K562 (cell line): ENCODE measurements at regions not wholly inside any gene's neighbourhood (a gene's known extent, or its start where the extent isn't known, plus 50 kb on each side); places are given as distances from the start of the nearest gene placed in this dataset.

Source experiments
- ATAC-seq: fragments of 200-7000 bp; cut with Tn5 transposase; 3 replicates; pipeline ENCODE4 v1.9.1; 2020; ENCODE audit warnings: moderate library complexity
- BruUV-seq: library from RNA; stranded (reverse); fragments of 400-500 nt; replicated peaks from 2 replicates; lab custom pipeline; 2021; lab: Mats Ljungman, UMichigan
- CTCF ChIA-PET: fragments of 300-600 bp; formaldehyde crosslinking; extraction: SDS; loops from one replicate; lab custom pipeline; 2021; ENCODE audit warnings: low intra/inter-chr PET ratio; lab: Yijun Ruan, JAX
- POLR2A ChIA-PET: fragments of 300-600, 350-650 bp; sonication (Branson Sonifier 250); formaldehyde crosslinking; extraction: SDS; loops from one replicate; lab custom pipeline; 2021; ENCODE audit warnings: antibody characterized with exemption, inconsistent platforms; lab: Yijun Ruan, JAX
- DNase-seq, 4 experiments: peaks; one replicate each; pipeline versions ENCODE4 v3.0.0 to v3.0.0-alpha.2; 2011 to 2018; ENCODE audit warnings: low spot score in 3 of 4, mixed read lengths in 3 of 4; ENCODE audit errors: extremely low read depth in 1 of 4
- FAIRE-seq: peaks from 2 replicates; lab custom pipeline; 2011; peaks lifted over from hg19 to GRCh38; lab: Jason Lieb, UNC
- H2AFZ ChIP-seq: 2 replicates; pipeline ENCODE4 v1.6.0; 2011; ENCODE audit warnings: low read depth, low read length, control low read depth, inconsistent platforms
- H3K27ac ChIP-seq: fragments of 200-600 bp; 3 replicates; pipeline ENCODE4 v1.8.0; 2011; ENCODE audit warnings: low read depth, mild to moderate bottlenecking, control low read depth, inconsistent platforms, low read length, moderate library complexity, mixed read lengths; ENCODE audit errors: extremely low read depth
- H3K27me3 ChIP-seq, 2 experiments: fragments of 300-600 bp in 1 of 2; 2 replicates in 1 of 2; 3 replicates in 1 of 2; pipeline versions ENCODE4 v1.6.0 to v1.8.0; 2011; ENCODE audit warnings: inconsistent platforms in 2 of 2, low read length in 2 of 2, mild to moderate bottlenecking in 1 of 2, mixed read lengths in 1 of 2, moderate library complexity in 1 of 2; ENCODE audit not compliant: control insufficient read depth in 2 of 2, insufficient read depth in 2 of 2
- H3K36me3 ChIP-seq: fragments of 300-600 bp; 3 replicates; pipeline ENCODE4 v1.8.0; 2011; ENCODE audit warnings: mild to moderate bottlenecking, low read length, inconsistent platforms; ENCODE audit not compliant: control insufficient read depth, insufficient read depth
- H3K4me1 ChIP-seq, 2 experiments: fragments of 200-600 bp in 1 of 2; replicated peaks in 1 of 2; 2 replicates in 1 of 2; 3 replicates in 1 of 2; pipeline versions ENCODE4 v1.5.1 to v1.8.0; 2011; ENCODE audit warnings: inconsistent platforms in 2 of 2, low read length in 2 of 2, mild to moderate bottlenecking in 1 of 2, mixed read lengths in 1 of 2, moderate library complexity in 1 of 2; ENCODE audit not compliant: control insufficient read depth in 2 of 2, insufficient read depth in 2 of 2
- H3K4me2 ChIP-seq: 2 replicates; pipeline ENCODE4 v1.6.1; 2011; ENCODE audit warnings: low read length, control low read depth, inconsistent platforms, mixed read lengths; ENCODE audit not compliant: insufficient read depth
- H3K4me3 ChIP-seq: fragments of 200-600 bp; sonication (generic), shearing (Covaris generic); 2 replicates; pipeline ENCODE4 v1.5.1; 2016; ENCODE audit warnings: control low read depth, inconsistent platforms
- H3K79me2 ChIP-seq: fragments of 200-600 bp; 3 replicates; pipeline ENCODE4 v1.8.0; 2011; ENCODE audit warnings: low read length, inconsistent platforms; ENCODE audit not compliant: control insufficient read depth, insufficient read depth
- H3K9ac ChIP-seq, 2 experiments: 2 replicates each; pipeline versions ENCODE4 v1.6.0 to v1.6.1; 2011; ENCODE audit warnings: low read depth in 2 of 2, low read length in 2 of 2, control low read depth in 1 of 2, inconsistent platforms in 1 of 2, mild to moderate bottlenecking in 1 of 2, mixed read lengths in 1 of 2; ENCODE audit not compliant: insufficient read depth in 1 of 2
- H3K9me1 ChIP-seq: one replicate; pipeline ENCODE4 v1.6.0; 2011; ENCODE audit warnings: inconsistent platforms, mild to moderate bottlenecking, low read length, moderate library complexity; ENCODE audit not compliant: control insufficient read depth, insufficient read depth
- H3K9me3 ChIP-seq: replicated peaks from 2 replicates; pipeline ENCODE4 v1.5.1; 2011; ENCODE audit warnings: low read depth, low read length, inconsistent platforms; ENCODE audit not compliant: control insufficient read depth, insufficient read depth
- H4K20me1 ChIP-seq: replicated peaks from 2 replicates; pipeline ENCODE4 v1.6.1; 2011; ENCODE audit warnings: low read length, inconsistent platforms, mixed read lengths; ENCODE audit not compliant: control insufficient read depth, insufficient read depth
- CAMTA2 ChIP-seq: fragments of 250-450 bp; sonication (Bioruptor Pico); conservative IDR thresholded peaks from 2 replicates; pipeline ENCODE4 v1.5.1; 2022
- CBFA2T3 ChIP-seq: fragments of 450-650 bp; IDR thresholded peaks from 2 replicates; pipeline ENCODE4 v1.6.1; 2017
- CBX1 ChIP-seq: sonication (generic); IDR thresholded peaks from 2 replicates; pipeline ENCODE4 v1.6.1; 2016; ENCODE audit warnings: antibody characterized with exemption, low read depth, mild to moderate bottlenecking
- CCAR2 ChIP-seq: fragments of 200-400 bp; formaldehyde crosslinking; IDR thresholded peaks from 2 replicates; pipeline ENCODE4 v1.6.1; 2017; ENCODE audit warnings: mild to moderate bottlenecking, low read depth, low read length
- ELF1 ChIP-seq: fragments of 200-800 bp; sonication (Bioruptor generic); IDR thresholded peaks from 2 replicates; pipeline ENCODE4 v1.6.1; 2016; ENCODE audit warnings: missing genetic modification characterization, missing compliant biosample characterization
- FOXK2 ChIP-seq, 2 experiments: fragments of 450-650 bp; IDR thresholded peaks in 1 of 2; conservative IDR thresholded peaks in 1 of 2; 2 replicates each; pipeline ENCODE4 v1.6.1; 2016; ENCODE audit warnings: low read depth in 2 of 2, mild to moderate bottlenecking in 1 of 2
- GATAD2A ChIP-seq: fragments of 450-650 bp; IDR thresholded peaks from 2 replicates; pipeline ENCODE4 v1.6.1; 2017
- HDAC8 ChIP-seq: fragments of 450-650 bp; IDR thresholded peaks from 2 replicates; pipeline ENCODE4 v1.6.1; 2016; ENCODE audit warnings: mild to moderate bottlenecking, missing genetic modification characterization, moderate library complexity, missing compliant biosample characterization
- HDGF ChIP-seq: fragments of 450-650 bp; IDR thresholded peaks from 2 replicates; pipeline ENCODE4 v1.6.1; 2016
- MYC ChIP-seq, 2 experiments: fragments of 250-450 bp in 1 of 2; sonication (Bioruptor Pico) in 1 of 2; IDR thresholded peaks; 2 replicates each; pipeline versions ENCODE4 v1.5.1 to v1.6.1; 2012 to 2021; ENCODE audit warnings: low read depth in 2 of 2, borderline replicate concordance in 1 of 2, improper control_type of control experiment in 1 of 2, low read length in 1 of 2, mild to moderate bottlenecking in 1 of 2, moderate library complexity in 1 of 2
- OTX1 ChIP-seq: fragments of 450-650 bp; formaldehyde crosslinking; IDR thresholded peaks from 2 replicates; pipeline ENCODE4 v1.4.0; 2022; ENCODE audit warnings: mild to moderate bottlenecking
- PHF8 ChIP-seq: fragments of 200-600 bp; sonication (generic); IDR thresholded peaks from 2 replicates; pipeline ENCODE4 v1.6.1; 2012; ENCODE audit warnings: mixed run types, mild to moderate bottlenecking, inconsistent platforms, low read length, moderate library complexity, borderline replicate concordance
- POLR2H ChIP-seq: IDR thresholded peaks from 2 replicates; pipeline ENCODE4 v1.6.1; 2016; ENCODE audit warnings: missing genetic modification characterization, low read depth, mild to moderate bottlenecking, control low read depth, missing compliant biosample characterization, moderate library complexity
- PURB ChIP-seq: sonication (generic); formaldehyde crosslinking; IDR thresholded peaks from 2 replicates; pipeline ENCODE4 v1.9.0; 2021; ENCODE audit warnings: low read depth, mild to moderate bottlenecking, missing genetic modification reagents
- RAD51 ChIP-seq: fragments of 450-650 bp; IDR thresholded peaks from 2 replicates; pipeline ENCODE4 v1.7.1; 2016; ENCODE audit warnings: low read depth, mild to moderate bottlenecking, borderline replicate concordance
- RBM15 ChIP-seq: fragments of 200-400 bp; formaldehyde crosslinking; IDR thresholded peaks from 2 replicates; pipeline ENCODE4 v1.6.1; 2018; ENCODE audit warnings: mild to moderate bottlenecking, low read length, moderate library complexity; ENCODE audit not compliant: insufficient read depth
- SUPT5H ChIP-seq: fragments of 450-650 bp; IDR thresholded peaks from 2 replicates; pipeline ENCODE4 v1.6.1; 2016
- TAF7 ChIP-seq: fragments of 450-650 bp; IDR thresholded peaks from 2 replicates; pipeline ENCODE4 v1.6.1; 2016; ENCODE audit warnings: missing genetic modification characterization, missing compliant biosample characterization
- ZNF232 ChIP-seq: sonication (generic); formaldehyde crosslinking; IDR thresholded peaks from 2 replicates; pipeline ENCODE4 v1.8.0; 2022; ENCODE audit warnings: mild to moderate bottlenecking, missing genetic modification reagents
- WGBS: fragments of 100-300 bp; shearing (Covaris generic); methylation state at CpG from one replicate; pipeline ENCODE4 v1.1.6; 2016; ENCODE audit warnings: low coverage, mixed read lengths; ENCODE audit not compliant: insufficient coverage; ENCODE audit errors: missing lambda C conversion rate; 5-methylcytosine and 5-hydroxymethylcytosine counted together
- in situ Hi-C: fragments of 300-500 bp; cut with MboI; formaldehyde crosslinking; loops from 4 replicates; pipeline ENCODE4 v1.15.0; 2018; ENCODE audit warnings: inconsistent platforms, mixed read lengths
- intact Hi-C: fragments of 100-400 bp; cut with micrococcal nuclease; formaldehyde crosslinking; loops from 2 replicates; pipeline ENCODE4 v1.14.2; 2022
- TF ChIP-seq, protein P1 (sequence below): fragments of 250-450 bp; sonication (Bioruptor Pico); IDR thresholded peaks from 2 replicates; pipeline ENCODE4 v1.4.0; 2020; ENCODE audit warnings: mild to moderate bottlenecking, moderate library complexity

DNA sequence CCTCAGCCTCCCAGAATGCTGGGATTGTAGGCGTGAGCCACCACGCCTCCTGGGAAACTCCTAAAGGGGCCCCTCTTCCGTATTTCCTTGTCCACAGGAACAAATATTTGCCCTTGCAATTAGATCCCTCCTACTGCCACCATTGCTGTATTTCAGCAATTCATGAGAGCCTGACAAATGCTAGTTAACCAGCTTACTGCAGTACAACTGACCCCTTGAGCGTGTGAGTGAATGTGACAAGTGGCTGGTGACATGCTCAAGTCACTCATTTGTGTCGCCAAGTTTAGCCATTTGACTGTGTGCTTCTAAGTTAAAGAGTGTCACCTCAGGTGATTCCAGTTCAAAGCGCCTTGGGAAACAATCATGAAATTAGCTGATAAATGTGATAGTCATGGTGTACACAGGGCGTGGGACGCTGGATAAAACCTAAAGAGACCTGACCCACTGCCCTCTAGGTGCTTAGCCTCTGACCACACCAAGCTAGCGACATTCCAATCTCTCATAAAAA lies 56.1 kb upstream of the MAP1LC3B2 start (continued):
- TF ChIP-seq, protein P1, sequence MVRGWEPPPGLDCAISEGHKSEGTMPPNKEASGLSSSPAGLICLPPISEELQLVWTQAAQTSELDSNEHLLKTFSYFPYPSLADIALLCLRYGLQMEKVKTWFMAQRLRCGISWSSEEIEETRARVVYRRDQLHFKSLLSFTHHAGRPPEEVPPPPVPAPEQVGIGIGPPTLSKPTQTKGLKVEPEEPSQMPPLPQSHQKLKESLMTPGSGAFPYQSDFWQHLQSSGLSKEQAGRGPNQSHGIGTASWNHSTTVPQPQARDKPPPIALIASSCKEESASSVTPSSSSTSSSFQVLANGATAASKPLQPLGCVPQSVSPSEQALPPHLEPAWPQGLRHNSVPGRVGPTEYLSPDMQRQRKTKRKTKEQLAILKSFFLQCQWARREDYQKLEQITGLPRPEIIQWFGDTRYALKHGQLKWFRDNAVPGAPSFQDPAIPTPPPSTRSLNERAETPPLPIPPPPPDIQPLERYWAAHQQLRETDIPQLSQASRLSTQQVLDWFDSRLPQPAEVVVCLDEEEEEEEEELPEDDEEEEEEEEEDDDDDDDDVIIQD (CRISPR knock-in tag) = no peak
- TF ChIP-seq PHF8 (no peak), POLR2H (tag) (no peak), RBM15 (no peak), CBFA2T3 (0 out of 2 replicates have a peak, but pooled peaks have one; percentile 16)

DNA sequence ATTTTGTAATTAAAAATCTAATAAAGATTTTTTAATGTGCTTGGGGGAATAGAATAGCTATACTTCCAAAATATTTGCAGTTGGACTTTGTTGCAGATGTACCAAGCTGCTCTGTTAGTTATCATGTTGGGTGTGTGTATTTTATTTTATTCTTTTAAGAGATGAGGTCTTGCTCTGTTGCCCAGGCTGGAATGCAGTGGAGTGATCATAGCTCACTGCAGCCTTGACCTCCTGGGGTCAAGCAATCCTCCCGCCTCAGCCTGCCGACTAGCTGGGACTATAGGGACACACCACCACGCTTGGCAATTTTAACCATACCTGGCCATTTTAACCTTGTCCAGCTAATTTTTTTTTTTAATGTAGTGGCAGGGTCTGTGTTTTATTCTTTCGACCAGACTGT lies 54.7 kb upstream of the MAP1LC3B2 start:
- Histone ChIP-seq H3K9me3 (no peaks in the 10 kb centered on the region), H4K20me1 (no peaks in the 10 kb centered on the region), H2AFZ (no peak overlapping the region), H3K9me1 (no peaks in the 10 kb centered on the region), H3K27ac (no peak overlapping the region), H3K4me3 (no peak overlapping the region), H3K79me2 (no peaks in the 10 kb centered on the region), H3K4me2 (no peak overlapping the region), H3K36me3 (no peaks in the 10 kb centered on the region), H3K4me1 (peaks cover 13 to 15% of the 10 kb centered on the region in 2 experiments; a peak in 4 of 5 replicates), H3K27me3 (no peaks in the 10 kb centered on the region), H3K9ac (no peak overlapping the region)
- DNase-seq = no peak
- no peak for ATAC-seq
- FAIRE-seq = no peak
- no TSS peak for BruUV-seq
- ChIA-PET CTCF (no interaction called here), POLR2A (no interaction called here)
- 42% methylated on average over 4 of the region's 4 CpGs for WGBS
- intact Hi-C loops (no loop called here), in situ Hi-C loops (no loop called here)
- no peak for TF ChIP-seq CAMTA2 (CRISPR knock-in tag)
- no peak for TF ChIP-seq ZNF232 (CRISPR knock-in tag)
- TF ChIP-seq OTX1 (CRISPR knock-in tag) = no peak
- TF ChIP-seq RAD51 = no peak
- TF ChIP-seq CBX1 = no peak
- TF ChIP-seq ELF1 (tag) = no peak
- TF ChIP-seq MYC (IDR thresholded peaks at IDR 0.05; ENCODE audit: low read depth, low read length) = no peak
- TF ChIP-seq MYC (CRISPR knock-in tag; IDR thresholded peaks at IDR 0.05; ENCODE audit: borderline replicate concordance, low read depth) = no peak
- no peak for TF ChIP-seq HDAC8
- TF ChIP-seq HDGF = no peak
- TF ChIP-seq GATAD2A = no peak
- TF ChIP-seq PURB (CRISPR knock-in tag) = no peak
- no peak for TF ChIP-seq FOXK2 (conservative IDR thresholded peaks at IDR 0.05 in 1 of 2, IDR thresholded peaks at IDR 0.05 in 1 of 2; ENCODE audit: low read depth in 2 of 2)
- no peak for TF ChIP-seq SUPT5H
- TF ChIP-seq CCAR2 = no peak
- TF ChIP-seq TAF7 (tag) = no peak
